GM12874 (cell line): ENCODE measurements at regions not wholly inside any gene's neighbourhood (a gene's known extent, or its start where the extent isn't known, plus 50 kb on each side); places are given as distances from the start of the nearest gene placed in this dataset.

ENCODE experiments used
- TF ChIP-seq, protein P1 (sequence below): IDR thresholded peaks from 2 replicates; pipeline ENCODE4 v1.5.1; 2011; ENCODE audit warnings: low read depth, mild to moderate bottlenecking, control low read depth, low read length, moderate library complexity; ENCODE audit not compliant: insufficient read depth

- TF ChIP-seq, protein P1, sequence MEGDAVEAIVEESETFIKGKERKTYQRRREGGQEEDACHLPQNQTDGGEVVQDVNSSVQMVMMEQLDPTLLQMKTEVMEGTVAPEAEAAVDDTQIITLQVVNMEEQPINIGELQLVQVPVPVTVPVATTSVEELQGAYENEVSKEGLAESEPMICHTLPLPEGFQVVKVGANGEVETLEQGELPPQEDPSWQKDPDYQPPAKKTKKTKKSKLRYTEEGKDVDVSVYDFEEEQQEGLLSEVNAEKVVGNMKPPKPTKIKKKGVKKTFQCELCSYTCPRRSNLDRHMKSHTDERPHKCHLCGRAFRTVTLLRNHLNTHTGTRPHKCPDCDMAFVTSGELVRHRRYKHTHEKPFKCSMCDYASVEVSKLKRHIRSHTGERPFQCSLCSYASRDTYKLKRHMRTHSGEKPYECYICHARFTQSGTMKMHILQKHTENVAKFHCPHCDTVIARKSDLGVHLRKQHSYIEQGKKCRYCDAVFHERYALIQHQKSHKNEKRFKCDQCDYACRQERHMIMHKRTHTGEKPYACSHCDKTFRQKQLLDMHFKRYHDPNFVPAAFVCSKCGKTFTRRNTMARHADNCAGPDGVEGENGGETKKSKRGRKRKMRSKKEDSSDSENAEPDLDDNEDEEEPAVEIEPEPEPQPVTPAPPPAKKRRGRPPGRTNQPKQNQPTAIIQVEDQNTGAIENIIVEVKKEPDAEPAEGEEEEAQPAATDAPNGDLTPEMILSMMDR: no peak
These were observed 203.9 kb downstream of the SH3BGRL start for GRCh38 chrX:81405781-81406180.

GRCh38 chrX:81411517-81411916 is 209.6 kb downstream of the SH3BGRL start:
- TF ChIP-seq, protein P1: no peak

GRCh38 chrX:81412428-81412827 is 210.5 kb downstream of the SH3BGRL start:
- TF ChIP-seq, protein P1: no peak

DNA sequence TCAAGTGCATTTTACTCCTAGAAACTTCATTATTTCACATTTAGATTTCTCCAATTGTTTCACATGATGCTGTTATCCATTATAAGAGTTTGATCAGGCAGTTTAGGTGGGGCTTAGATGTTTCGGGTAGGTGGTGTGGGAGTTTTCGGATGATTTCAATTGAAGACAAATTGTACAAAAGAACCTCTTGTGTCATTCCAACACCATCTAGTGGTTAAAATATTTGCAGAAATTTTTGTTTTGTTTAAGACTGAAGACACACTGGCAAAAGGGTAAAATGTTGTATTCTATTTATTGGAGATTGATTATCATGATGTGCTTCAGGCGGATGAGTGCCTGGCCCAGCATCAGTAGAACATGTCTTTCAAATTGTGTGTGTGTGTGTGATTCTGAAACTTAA is 212.7 kb downstream of the SH3BGRL start:
- TF ChIP-seq, protein P1: no peak
